HG02610 (cell line): ENCODE measurements at regions not wholly inside any gene's neighbourhood (a gene's known extent, or its start where the extent isn't known, plus 50 kb on each side); places are given as distances from the start of the nearest gene placed in this dataset.

Experiments used
- ATAC-seq: cut with Tn5 transposase; IDR thresholded peaks from one replicate; pipeline ENCODE4 v1.9.1; 2021; ENCODE audit warnings: mild to moderate bottlenecking, moderate library complexity; ENCODE audit not compliant: unreplicated experiment

GRCh38 chr6:167487749-167488664, 163.1 kb downstream of the TTLL2 start:
- peak; percentile 39 for ATAC-seq

DNA sequence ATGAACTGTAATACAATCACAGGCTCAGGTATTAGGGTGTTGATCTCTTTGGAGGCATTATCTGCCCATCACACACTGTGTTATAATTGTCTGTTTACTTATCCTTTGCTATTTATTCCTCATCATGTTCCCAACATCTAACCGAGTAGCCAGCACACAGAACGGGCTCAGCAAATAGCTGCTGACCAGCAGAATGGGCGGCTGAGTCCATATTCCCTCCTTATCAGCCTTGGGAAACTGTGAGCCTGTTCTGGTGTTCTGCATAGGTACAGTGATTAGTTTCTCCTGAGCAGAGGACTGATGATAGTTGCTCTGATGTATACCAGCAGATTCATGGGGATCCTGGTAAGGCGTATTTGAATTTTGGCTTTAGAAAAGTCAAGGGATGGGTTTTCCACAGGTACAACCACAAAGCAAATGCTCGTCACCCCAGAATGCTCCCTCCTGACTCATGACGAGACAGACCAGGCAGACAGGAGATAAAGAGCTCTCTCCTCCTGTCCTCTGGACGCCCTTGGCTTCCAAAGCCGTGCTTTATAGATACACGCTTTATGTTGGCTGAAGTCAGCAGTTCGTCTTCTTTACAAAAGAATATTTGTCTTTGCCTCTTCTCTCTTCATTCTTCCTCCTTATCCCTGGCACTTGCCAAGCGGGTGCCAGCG, 166.7 kb downstream of the TTLL2 start:
- ATAC-seq: no peak

DNA sequence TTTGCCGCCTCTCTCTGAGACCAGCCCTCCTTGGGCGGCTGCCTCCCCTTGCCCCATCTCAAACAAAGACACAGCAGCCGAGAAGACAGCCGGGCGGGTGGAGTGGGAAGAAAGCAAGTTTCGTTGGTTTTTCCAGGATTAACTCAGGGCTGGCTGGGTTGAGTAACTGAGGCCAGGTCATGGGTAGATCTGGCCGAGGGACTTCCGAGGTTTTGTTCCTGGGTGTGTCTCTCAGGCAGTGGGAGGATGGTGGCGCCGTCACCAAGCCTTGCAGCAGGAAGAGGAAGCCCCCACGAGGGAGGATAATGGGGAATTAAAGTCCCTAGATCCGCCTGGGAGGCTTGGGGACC, 167.2 kb downstream of the TTLL2 start:
- ATAC-seq: no peak

GRCh38 chr6:167493310-167493709, 168.4 kb downstream of the TTLL2 start:
- ATAC-seq: no peak

- ATAC-seq: no peak
These were observed 169.3 kb downstream of the TTLL2 start for GRCh38 chr6:167493976-167494697.

- ATAC-seq: no peak
These were observed 170.0 kb downstream of the TTLL2 start for GRCh38 chr6:167494698-167495435.

GRCh38 chr6:167495506-167496401, 170.9 kb downstream of the TTLL2 start:
- ATAC-seq: no peak

DNA sequence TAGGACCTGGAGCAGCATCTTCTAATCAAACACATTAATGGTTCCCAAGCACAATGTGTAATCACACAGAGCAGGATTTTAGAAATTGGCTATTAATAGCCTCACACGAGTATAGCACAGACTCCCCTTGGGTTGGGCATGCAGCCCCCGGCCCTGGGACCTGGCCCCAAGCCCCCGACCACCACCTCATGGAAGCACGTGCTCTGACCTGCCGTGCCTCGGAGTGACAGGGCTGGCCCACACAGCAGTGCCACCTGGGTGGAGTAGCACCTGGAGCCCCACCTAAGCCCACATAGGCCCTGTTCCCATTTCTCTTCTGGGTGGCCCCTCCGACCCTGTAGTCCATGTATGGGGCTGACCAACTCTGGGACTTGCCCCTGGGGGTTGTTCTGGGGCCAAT, 171.8 kb downstream of the TTLL2 start:
- ATAC-seq: no peak

DNA sequence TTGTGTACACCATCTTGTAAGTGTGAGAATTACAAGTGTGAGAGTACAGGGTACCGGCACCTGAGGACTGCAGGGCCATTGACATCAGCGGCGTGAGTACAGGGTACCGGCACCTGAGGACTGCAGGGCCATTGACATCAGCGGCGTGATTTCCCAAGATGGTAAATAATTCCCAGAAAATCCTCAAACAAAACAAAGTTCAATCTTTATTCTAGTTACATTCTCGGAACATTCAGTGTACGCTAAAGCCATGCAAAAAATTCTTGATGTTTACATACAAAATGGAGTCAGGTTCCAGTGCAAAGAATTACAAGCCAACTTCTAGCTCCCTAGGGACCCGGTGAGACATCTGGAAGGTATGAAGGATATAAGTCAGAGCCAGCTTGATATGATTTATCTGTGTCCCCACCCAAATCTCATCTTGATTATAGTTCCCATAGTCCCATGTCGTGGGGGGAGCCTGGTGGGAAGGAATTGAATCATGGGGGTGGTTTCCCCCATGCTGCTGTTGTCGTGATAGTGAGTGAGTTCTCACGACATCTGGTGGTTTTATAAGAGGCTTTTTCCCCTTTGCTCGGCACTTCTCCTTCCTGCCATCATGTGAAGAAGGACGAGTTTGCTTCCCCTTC, 172.7 kb downstream of the TTLL2 start:
- ATAC-seq: no peak

DNA sequence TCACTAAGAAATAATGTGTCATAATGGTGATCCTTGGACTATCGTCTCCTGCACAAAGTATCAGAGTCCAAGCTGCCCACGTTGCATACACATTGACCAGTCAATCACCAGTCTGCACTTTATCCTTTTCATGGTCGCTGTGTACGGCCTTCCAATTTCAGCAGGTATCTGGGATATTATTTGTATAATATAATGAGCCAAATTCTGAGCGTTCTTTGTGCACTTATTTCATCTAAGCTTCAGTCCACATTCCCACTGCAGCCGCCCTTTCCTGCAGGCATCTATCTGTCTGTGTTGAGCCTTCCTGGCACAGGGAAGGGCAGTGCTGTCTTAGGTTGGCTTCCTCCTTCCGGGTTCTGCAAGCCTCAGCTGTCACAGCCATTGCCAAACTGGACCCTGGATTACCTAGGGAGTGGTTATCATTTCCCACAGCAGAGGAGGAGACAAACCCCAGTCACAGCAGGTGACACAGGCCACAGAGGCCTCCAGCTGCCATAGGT, 174.3 kb downstream of the TTLL2 start:
- no peak for ATAC-seq

DNA sequence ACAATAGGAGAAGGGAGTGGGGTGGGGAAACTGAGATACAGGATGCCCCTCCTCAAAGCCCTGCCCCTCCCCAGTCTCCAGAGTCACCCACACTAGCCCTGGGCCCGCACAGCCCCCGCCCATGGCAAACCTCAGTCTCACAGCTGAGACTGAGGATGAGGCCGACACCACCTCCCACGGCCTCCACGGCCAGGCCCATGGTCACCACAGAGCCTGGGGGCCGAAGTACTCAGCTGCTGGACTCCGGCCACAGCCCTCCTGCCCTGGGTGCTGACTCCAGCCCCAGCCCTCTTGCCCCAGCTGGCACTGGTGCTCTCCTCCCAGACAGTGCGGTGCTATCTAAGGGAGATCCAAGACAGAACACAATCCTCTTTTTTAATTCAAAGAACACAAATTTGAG, 176.1 kb downstream of the TTLL2 start:
- no peak for ATAC-seq

DNA sequence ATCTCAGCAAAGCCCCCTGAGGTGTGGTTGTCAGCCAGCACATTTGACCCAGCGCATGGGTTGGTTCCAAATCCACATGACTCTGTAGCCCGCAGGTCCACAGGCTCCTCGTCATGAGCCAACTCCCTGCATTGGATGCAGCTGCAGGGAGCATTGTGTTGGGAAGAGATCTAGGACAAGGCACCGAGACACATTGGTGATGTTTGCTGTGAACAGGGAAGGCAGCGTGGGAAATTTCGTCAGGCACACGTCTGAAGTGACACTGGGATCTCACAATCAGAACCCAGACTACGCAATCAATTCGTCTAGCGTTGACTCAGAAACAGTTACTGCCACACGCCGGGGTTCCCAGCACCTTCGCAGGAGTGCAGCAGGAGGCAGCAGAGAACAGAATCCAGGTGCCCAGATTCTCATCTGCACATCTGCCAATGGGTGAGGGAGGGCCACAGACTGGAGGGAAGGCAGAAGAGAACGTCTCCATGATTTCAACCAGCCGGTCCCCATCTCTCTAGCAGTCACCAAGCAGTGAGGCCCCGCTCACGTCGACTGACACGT, 177.0 kb downstream of the TTLL2 start:
- no peak for ATAC-seq

- ATAC-seq: no peak
These were observed 177.6 kb downstream of the TTLL2 start for GRCh38 chr6:167502471-167502870.

DNA sequence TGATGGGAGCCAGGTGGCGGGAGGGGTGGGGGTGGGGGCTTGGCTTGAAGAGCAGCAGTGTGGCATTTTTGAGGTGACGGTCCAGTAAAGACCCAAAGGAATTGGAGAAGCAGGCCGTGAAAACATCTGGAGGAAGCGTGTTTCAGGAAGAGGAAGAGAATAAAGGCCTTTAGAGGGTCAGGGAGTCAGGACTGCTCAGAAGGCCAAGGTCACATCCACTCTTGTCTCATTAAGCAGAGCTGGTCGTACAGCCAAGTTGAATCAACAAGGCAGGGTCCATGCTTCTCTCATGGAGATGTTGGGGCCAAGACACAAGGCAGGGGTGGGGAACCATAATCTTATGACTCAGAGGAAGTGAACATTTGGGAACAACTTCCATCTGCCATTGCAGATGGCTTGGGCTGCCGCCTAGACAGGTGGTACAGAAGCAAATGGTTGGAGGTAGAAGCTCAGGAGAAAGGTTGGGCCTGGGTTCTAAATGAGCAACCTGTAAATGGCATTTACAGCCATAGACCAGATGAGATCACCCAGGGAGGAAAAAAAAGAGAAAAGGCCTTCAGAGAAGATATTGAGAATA, 179.6 kb downstream of the TTLL2 start:
- no peak for ATAC-seq

DNA sequence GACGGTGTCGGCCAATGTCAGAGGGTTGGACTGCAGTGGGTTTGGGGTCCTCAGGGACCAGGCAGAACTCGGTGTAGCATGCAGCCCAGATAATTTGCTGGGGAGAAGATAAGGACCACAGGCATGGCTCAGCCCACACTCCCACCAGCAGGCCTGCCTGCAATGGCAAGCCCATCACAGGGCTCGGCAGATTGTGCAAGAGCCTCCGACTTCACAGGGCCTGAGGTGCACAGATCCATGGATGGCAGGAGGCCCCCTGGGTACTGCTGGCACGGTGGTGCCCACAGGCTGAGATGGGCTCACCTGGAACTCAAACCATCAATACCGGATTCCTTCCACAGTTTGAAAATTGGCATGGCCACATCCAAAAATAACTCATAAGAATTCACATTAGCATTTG, 180.3 kb downstream of the TTLL2 start:
- ATAC-seq: no peak

- ATAC-seq: no peak
These were observed 180.9 kb downstream of the TTLL2 start for GRCh38 chr6:167505782-167506181.

DNA sequence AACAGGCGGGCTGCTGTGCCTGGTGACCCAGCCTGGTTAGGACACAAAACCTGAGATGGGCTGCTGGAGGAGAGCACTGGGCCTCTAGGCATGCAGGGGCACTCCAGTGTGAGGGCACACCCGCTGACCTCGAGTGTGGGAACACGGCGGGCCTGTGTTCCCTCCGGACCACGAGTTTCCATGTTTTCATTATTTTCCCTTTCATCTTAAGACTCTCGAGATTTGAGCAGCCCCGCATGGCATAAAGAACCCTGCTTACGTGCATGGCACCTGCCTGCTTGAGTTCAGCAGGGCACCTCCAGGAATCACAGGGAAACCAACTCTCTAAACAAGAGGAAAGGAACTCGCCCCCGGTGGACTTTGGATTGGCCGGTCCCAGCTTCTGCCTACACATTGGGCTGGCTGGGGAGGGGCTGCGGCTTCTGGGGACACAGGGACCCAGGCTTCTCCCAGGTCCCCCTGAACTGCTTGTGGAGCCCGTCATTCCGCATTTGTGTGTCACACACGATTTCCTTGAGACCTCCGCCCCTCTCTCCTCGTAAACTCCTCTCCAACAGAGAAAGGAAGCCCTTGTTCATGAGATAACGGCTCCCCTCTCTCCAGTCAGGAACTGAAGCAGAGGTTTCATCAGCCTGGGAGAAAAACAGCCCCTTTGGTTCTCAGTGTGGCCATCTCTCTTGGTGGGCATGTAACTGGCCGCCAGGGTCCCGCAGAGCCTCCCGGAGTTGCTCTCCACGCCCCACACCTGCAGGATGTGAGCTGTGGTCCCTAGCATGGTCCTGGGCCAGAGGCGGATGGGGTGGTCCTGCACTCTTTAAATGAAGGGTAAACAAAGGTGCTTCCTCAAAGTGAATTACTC, 181.8 kb downstream of the TTLL2 start:
- no peak for ATAC-seq
